DMS79 treated with DMSO at 0.1 percent for 48 hours (cell line): ENCODE measurements at regions not wholly inside any gene's neighbourhood (a gene's known extent, or its start where the extent isn't known, plus 50 kb on each side); places are given as distances from the start of the nearest gene placed in this dataset.
"Not testable (repeated sequence)": the region's sequence is repeated elsewhere in the genome, so short reads cannot be mapped to it uniquely, and the experiment has no call there.

Experiments
- DNase-seq: peaks from one replicate; lab custom pipeline; 2025; lab: John Stamatoyannopoulos, UW

- no peak for DNase-seq
Observed at GRCh38 chr12:59345406-59345805, 250.4 kb upstream of the SLC16A7 start.

GRCh38 chr12:59344224-59344623, 251.6 kb upstream of the SLC16A7 start:
- DNase-seq, result no peak

GRCh38 chr12:59329462-59329861, 266.4 kb upstream of the SLC16A7 start:
- no peak for DNase-seq

- not testable (repeated sequence) for DNase-seq
Observed at GRCh38 chr12:59328395-59329075, 267.3 kb upstream of the SLC16A7 start.

- not testable (repeated sequence) for DNase-seq
Observed at GRCh38 chr12:59326457-59326856, 269.4 kb upstream of the SLC16A7 start.

GRCh38 chr12:59322473-59322872, 273.4 kb upstream of the SLC16A7 start:
- no peak for DNase-seq

- DNase-seq, result no peak
Observed at GRCh38 chr12:59321278-59321677, 274.6 kb upstream of the SLC16A7 start.

GRCh38 chr12:59320112-59320511, 275.7 kb upstream of the SLC16A7 start:
- DNase-seq, result no peak

GRCh38 chr12:59318940-59319339, 276.9 kb upstream of the SLC16A7 start:
- no peak for DNase-seq

- no peak for DNase-seq
Observed at GRCh38 chr12:59317598-59317997, 278.2 kb upstream of the SLC16A7 start.

GRCh38 chr12:59316938-59317337, 278.9 kb upstream of the SLC16A7 start:
- DNase-seq, result no peak

- not testable (repeated sequence) for DNase-seq
Observed at GRCh38 chr12:59316354-59316753, 279.5 kb upstream of the SLC16A7 start.

- no peak for DNase-seq
Observed at GRCh38 chr12:59314209-59314608, 281.6 kb upstream of the SLC16A7 start.

GRCh38 chr12:59304077-59304721, 291.6 kb upstream of the SLC16A7 start:
- DNase-seq, result no peak

- no peak for DNase-seq
Observed at GRCh38 chr12:59298296-59298695, 297.5 kb upstream of the SLC16A7 start.

- DNase-seq, result no peak
Observed at GRCh38 chr12:59294221-59294620, 301.6 kb upstream of the SLC16A7 start.

GRCh38 chr12:59282999-59283398, 312.8 kb upstream of the SLC16A7 start:
- no peak for DNase-seq

GRCh38 chr12:59273561-59273960, 322.3 kb upstream of the SLC16A7 start:
- not testable (repeated sequence) for DNase-seq

GRCh38 chr12:59268295-59268809, 327.5 kb upstream of the SLC16A7 start:
- DNase-seq, result no peak

- no peak for DNase-seq
Observed at GRCh38 chr12:59260202-59260601, 335.6 kb upstream of the SLC16A7 start.

GRCh38 chr12:59252731-59253130, 332.4 kb upstream of the LRIG3 start:
- no peak for DNase-seq

GRCh38 chr12:59250766-59251165, 330.5 kb upstream of the LRIG3 start:
- no peak for DNase-seq

GRCh38 chr12:59240048-59240447, 319.7 kb upstream of the LRIG3 start:
- DNase-seq, result no peak

- DNase-seq, result no peak
Observed at GRCh38 chr12:59234391-59234790, 314.1 kb upstream of the LRIG3 start.
